Spleen (tissue), 11 donors: ENCODE measurements at regions not wholly inside any gene's neighbourhood (a gene's known extent, or its start where the extent isn't known, plus 50 kb on each side); places are given as distances from the start of the nearest gene placed in this dataset.

Experiments used
- DNase-seq: peaks from one replicate; pipeline ENCODE4 v3.0.0-alpha.2; 2020
- H3K27ac ChIP-seq, 8 donors: fragments of 200-600 bp; sonication (generic) in 7 of 8; 1 replicate in 4 of 8; 2 replicates in 4 of 8; pipeline versions ENCODE4 v1.5.0 to v1.8.0; 2016 to 2021; ENCODE audit warnings: inconsistent platforms in 4 of 8, mild to moderate bottlenecking in 4 of 8, moderate library complexity in 1 of 8
- H3K27me3 ChIP-seq, 7 donors: fragments of 200-600 bp; sonication (generic) in 6 of 7; replicated peaks in 1 of 7; 1 replicate in 4 of 7; 2 replicates in 3 of 7; pipeline versions ENCODE4 v1.5.0 to v1.8.0; 2016 to 2021; ENCODE audit warnings: inconsistent platforms in 3 of 7, mild to moderate bottlenecking in 1 of 7
- H3K36me3 ChIP-seq, 6 donors: fragments of 200-600 bp; sonication (generic) in 5 of 6; 1 replicate in 4 of 6; 2 replicates in 2 of 6; pipeline versions ENCODE4 v1.5.0 to v1.8.0; 2016 to 2021; ENCODE audit warnings: inconsistent platforms in 2 of 6
- H3K4me1 ChIP-seq, 6 donors: fragments of 200-600 bp; sonication (generic) in 5 of 6; 1 replicate in 3 of 6; 2 replicates in 3 of 6; pipeline versions ENCODE4 v1.5.0 to v1.8.0; 2016 to 2021; ENCODE audit warnings: inconsistent platforms in 3 of 6
- H3K4me3 ChIP-seq, 8 donors: fragments of 200-600 bp; sonication (generic) in 7 of 8; 1 replicate in 4 of 8; 2 replicates in 4 of 8; pipeline versions ENCODE4 v1.5.0 to v1.8.0; 2016 to 2021; ENCODE audit warnings: inconsistent platforms in 4 of 8, mild to moderate bottlenecking in 4 of 8, moderate library complexity in 2 of 8
- H3K9me3 ChIP-seq, 8 donors: fragments of 200-600 bp; sonication (generic) in 7 of 8; 1 replicate in 4 of 8; 2 replicates in 4 of 8; pipeline versions ENCODE4 v1.5.0 to v1.8.0; 2016 to 2021; ENCODE audit warnings: inconsistent platforms in 4 of 8
- CTCF ChIP-seq, 11 experiments: fragments of 200-600 bp in 7 of 11; fragments of 450-650 bp in 4 of 11; sonication (generic) in 4 of 11; IDR thresholded peaks in 8 of 11; conservative IDR thresholded peaks in 3 of 11; 1 replicate in 7 of 11; 2 replicates in 4 of 11; pipeline versions ENCODE4 v1.4.0 to v1.8.0; 2016 to 2021; ENCODE audit warnings: antibody characterized with exemption in 11 of 11, inconsistent platforms in 4 of 11, mild to moderate bottlenecking in 1 of 11
- POLR2A ChIP-seq, 3 donors: fragments of 450-650 bp; IDR thresholded peaks; one replicate each; pipeline ENCODE4 v1.5.1; 2017; ENCODE audit warnings: antibody characterized with exemption in 3 of 3, mild to moderate bottlenecking in 1 of 3
- POLR2AphosphoS5 ChIP-seq, 3 donors: sonication (generic); formaldehyde crosslinking; IDR thresholded peaks; one replicate each; pipeline ENCODE4 v1.5.1; 2017; ENCODE audit warnings: antibody characterized with exemption in 3 of 3
- WGBS, 5 donors: extraction: QIAGEN DNeasy Blood & Tissue Kit in 3 of 5; methylation state at CpG; one replicate each; pipeline versions ENCODE4 v1.1.5 to v1.1.7; 2013 to 2018; 5-methylcytosine and 5-hydroxymethylcytosine counted together
- intact Hi-C: fragments of 100-400 bp; cut with DNase I; formaldehyde crosslinking; loops from one replicate; pipeline ENCODE4 v1.15.0; 2023; ENCODE audit warnings: low total_unique reads
- donor health status: healthy with polysubstance abuse.
- donor health status: DM: no; HTN: no; CAD: no; lungs with moderate emphysema.
- donor health status: DM: no; HTN: no; CAD: no.
- donor health status: Bipolar disorder and iron deficiency.
- donor health status: healthy.
- donor health status: DM: no; HTN: no; CAD: no.
- donor health status: DM: yes; HTN: yes; CAD: no.

DNA sequence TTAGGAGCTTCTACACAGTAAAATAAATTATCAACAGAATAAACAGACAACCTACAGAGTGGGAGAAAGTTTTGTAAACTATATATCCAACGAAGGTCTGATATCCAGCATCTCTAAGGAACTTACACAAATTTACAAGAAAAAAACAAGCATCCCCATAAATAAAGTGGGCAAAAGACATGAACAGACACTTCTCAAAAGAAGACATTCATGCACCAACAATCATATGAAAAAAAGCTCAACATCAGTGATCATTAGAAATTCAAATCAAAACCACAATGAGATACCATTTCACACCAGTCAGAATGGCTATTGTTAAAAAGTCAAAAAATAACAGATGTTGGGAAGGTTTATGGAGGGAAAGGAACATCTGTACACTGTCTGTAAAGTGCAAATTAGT is 526.4 kb upstream of the CAMK1G start:
- WGBS, 5 donors, result 79 to 93% (median 81%) methylated on average over 1 of the region's 1 CpG

DNA sequence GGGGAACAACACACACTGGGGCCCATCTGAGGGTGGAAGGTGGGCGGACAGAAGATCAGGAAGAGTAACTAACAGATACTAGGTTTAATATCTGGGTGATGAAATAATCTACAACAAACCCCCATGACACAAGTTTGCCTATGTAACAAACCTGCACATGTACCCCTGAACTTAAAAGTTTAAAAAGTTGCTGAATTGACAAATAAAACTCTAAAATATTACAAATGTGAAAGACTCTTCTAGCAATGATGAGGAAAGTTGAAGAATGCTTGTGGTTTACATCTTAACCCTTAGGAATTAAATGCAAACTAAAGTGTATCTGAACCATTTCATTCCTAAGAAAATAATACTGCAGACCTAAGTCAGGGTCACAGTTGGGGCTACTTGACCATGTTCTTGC is 525.6 kb upstream of the CAMK1G start:
- no peak for DNase-seq
- no peak for TF ChIP-seq POLR2AphosphoS5 (IDR thresholded peaks at IDR 0.05)
- TF ChIP-seq POLR2A (IDR thresholded peaks at IDR 0.05), result no peak
- no peak for TF ChIP-seq CTCF (IDR thresholded peaks at IDR 0.05 in 8 of 11, conservative IDR thresholded peaks at IDR 0.05 in 3 of 11)

More for the DNA sequence above, 526.4 kb upstream of the CAMK1G start:
- Histone ChIP-seq H3K4me1 (no peaks in the 10 kb centered on the region), H3K9me3 (peaks cover 0 to 41% (median 8%) of the 10 kb centered on the region in 8 donors), H3K27ac (no peak overlapping the region), H3K27me3 (no peaks in the 10 kb centered on the region), H3K36me3 (no peaks in the 10 kb centered on the region), H3K4me3 (no peak overlapping the region)
- intact Hi-C loops, result no loop called here
- no peak for DNase-seq
- no peak for TF ChIP-seq POLR2A (IDR thresholded peaks at IDR 0.05)
- TF ChIP-seq CTCF (IDR thresholded peaks at IDR 0.05 in 8 of 11, conservative IDR thresholded peaks at IDR 0.05 in 3 of 11), result no peak
- TF ChIP-seq POLR2AphosphoS5 (IDR thresholded peaks at IDR 0.05), result no peak

GRCh38 chr1:209059376-209059775 is 524.1 kb upstream of the CAMK1G start:
- TF ChIP-seq POLR2A (IDR thresholded peaks at IDR 0.05), result no peak
- no peak for TF ChIP-seq CTCF (IDR thresholded peaks at IDR 0.05 in 8 of 11, conservative IDR thresholded peaks at IDR 0.05 in 3 of 11)
- TF ChIP-seq POLR2AphosphoS5 (IDR thresholded peaks at IDR 0.05), result no peak
- WGBS, 5 donors, result 41 to 60% (median 53%) methylated on average over 2 of the region's 2 CpGs
- H3K9me3 ChIP-seq, result peaks cover 0 to 33% (median 8%) of the 10 kb centered on the region in 8 donors
- H3K36me3 ChIP-seq, result no peaks in the 10 kb centered on the region
- no peak overlapping the region for H3K4me3 ChIP-seq
- no peaks in the 10 kb centered on the region for H3K27me3 ChIP-seq
- DNase-seq, result no peak
- no peak overlapping the region for H3K27ac ChIP-seq
- no peaks in the 10 kb centered on the region for H3K4me1 ChIP-seq
- intact Hi-C loops, result no loop called here

More for the DNA sequence above, 525.6 kb upstream of the CAMK1G start:
- Histone ChIP-seq H3K9me3 (peaks cover 0 to 41% (median 8%) of the 10 kb centered on the region in 8 donors), H3K4me1 (no peaks in the 10 kb centered on the region), H3K36me3 (no peaks in the 10 kb centered on the region), H3K4me3 (no peak overlapping the region), H3K27ac (no peak overlapping the region), H3K27me3 (no peaks in the 10 kb centered on the region)
- intact Hi-C loops, result no loop called here
- 79 to 92% (median 81%) methylated on average over 1 of the region's 1 CpG for WGBS, 5 donors

- no peaks in the 10 kb centered on the region for H3K36me3 ChIP-seq
- H3K27me3 ChIP-seq, result no peaks in the 10 kb centered on the region
- TF ChIP-seq CTCF (IDR thresholded peaks at IDR 0.05 in 8 of 11, conservative IDR thresholded peaks at IDR 0.05 in 3 of 11) (no peak), POLR2AphosphoS5 (IDR thresholded peaks at IDR 0.05) (no peak)
- no peak for DNase-seq
- 66 to 81% (median 75%) methylated on average over 7 of the region's 7 CpGs for WGBS, 5 donors
- H3K9me3 ChIP-seq, result peaks cover 0 to 28% (median 8%) of the 10 kb centered on the region in 8 donors
- H3K4me3 ChIP-seq, result no peak overlapping the region
- no peaks in the 10 kb centered on the region for H3K4me1 ChIP-seq
- intact Hi-C loops, result no loop called here
- no peak overlapping the region for H3K27ac ChIP-seq
Measured at GRCh38 chr1:209059981-209060380, 523.5 kb upstream of the CAMK1G start.
